ENCODE measurements at regions not wholly inside any gene's neighbourhood (a gene's known extent, or its start where the extent isn't known, plus 50 kb on each side); places are given as distances from the start of the nearest gene placed in this dataset.

DNA sequence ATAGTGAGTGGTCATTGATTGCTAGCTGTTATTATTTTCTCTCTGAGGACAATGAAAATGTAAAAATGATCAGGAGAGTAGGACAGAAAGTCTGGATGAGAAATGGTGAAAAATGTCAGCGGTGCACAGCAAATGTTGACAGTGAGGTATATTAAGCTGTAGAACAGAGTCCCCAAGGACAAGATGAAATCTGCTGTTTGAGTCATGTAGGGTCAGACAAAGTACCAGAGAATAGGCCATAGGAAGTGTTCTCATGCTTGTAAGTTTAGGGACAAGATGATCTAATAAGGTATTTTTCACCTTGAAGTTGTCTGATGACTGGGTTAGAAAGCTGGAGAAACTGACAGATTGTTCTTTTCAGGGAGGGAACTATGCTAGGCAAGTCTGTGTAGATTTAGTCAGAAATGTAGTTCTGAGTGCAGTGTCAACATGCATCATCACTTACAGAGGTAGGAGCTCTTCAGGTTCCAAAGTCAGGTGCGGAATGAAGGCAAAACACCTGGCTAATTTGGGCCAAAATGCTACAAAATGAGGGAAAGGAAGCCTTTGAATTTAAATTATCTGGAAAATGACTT lies 369.3 kb downstream of the DLEU7 start:
- Histone ChIP-seq H3K36me3 (no peaks in the 10 kb centered on the region), H3K4me1 (no peaks in the 10 kb centered on the region), H3K27ac (no peak overlapping the region), H3K27me3 (no peaks in the 10 kb centered on the region), H3K9me3 (no peaks in the 10 kb centered on the region), H3K4me3 (no peak overlapping the region)
- DNase-seq (ENCODE audit: low spot score in 2 of 2): no peak
- intact Hi-C loops (cut with DNase I): no loop called here
- no peak for TF ChIP-seq CTCF (IDR thresholded peaks at IDR 0.05)

GRCh38 chr13:50476577-50477285 lies 366.8 kb downstream of the DLEU7 start:
- H3K27ac ChIP-seq: no peak overlapping the region
- DNase-seq (ENCODE audit: low spot score in 2 of 2): no peak
- H3K9me3 ChIP-seq: no peaks in the 10 kb centered on the region
- H3K4me3 ChIP-seq: no peak overlapping the region
- H3K4me1 ChIP-seq: no peaks in the 10 kb centered on the region
- H3K27me3 ChIP-seq: no peaks in the 10 kb centered on the region
- intact Hi-C loops (cut with DNase I): no loop called here
- no peaks in the 10 kb centered on the region for H3K36me3 ChIP-seq
- no peak for TF ChIP-seq CTCF (IDR thresholded peaks at IDR 0.05)

- intact Hi-C loops (cut with DNase I): no loop called here
- H3K27me3 ChIP-seq: no peaks in the 10 kb centered on the region
- no peak overlapping the region for H3K27ac ChIP-seq
- no peak for TF ChIP-seq CTCF (IDR thresholded peaks at IDR 0.05)
- DNase-seq (ENCODE audit: low spot score in 2 of 2): no peak
- no peak overlapping the region for H3K4me3 ChIP-seq
- no peaks in the 10 kb centered on the region for H3K9me3 ChIP-seq
- H3K4me1 ChIP-seq: no peaks in the 10 kb centered on the region
- H3K36me3 ChIP-seq: no peaks in the 10 kb centered on the region
Observed at GRCh38 chr13:50481936-50482335, 361.6 kb downstream of the DLEU7 start.

DNA sequence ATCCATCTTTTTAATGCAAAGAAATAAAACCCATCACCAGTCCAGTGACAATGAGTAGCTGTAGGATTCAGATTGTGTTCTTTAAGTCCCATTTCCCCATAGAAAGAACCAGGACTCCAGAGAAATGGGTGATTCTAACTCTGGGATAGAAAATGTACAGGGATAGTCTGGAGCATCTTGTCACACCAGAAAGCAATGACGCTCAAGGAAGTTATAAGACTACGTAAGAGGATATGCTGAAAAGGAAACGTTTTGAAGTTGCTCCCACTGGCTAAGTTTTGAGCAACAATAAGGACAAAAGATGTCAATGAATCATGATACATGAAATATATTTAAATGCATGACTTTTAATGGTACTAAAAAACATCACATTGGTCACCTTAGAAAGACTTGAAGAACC lies 360.1 kb downstream of the DLEU7 start:
- Histone ChIP-seq H3K36me3 (no peaks in the 10 kb centered on the region), H3K27me3 (no peaks in the 10 kb centered on the region), H3K27ac (no peak overlapping the region), H3K4me3 (no peak overlapping the region), H3K4me1 (no peaks in the 10 kb centered on the region), H3K9me3 (no peaks in the 10 kb centered on the region)
- intact Hi-C loops (cut with DNase I): no loop called here
- no peak for DNase-seq (ENCODE audit: low spot score in 2 of 2)
- TF ChIP-seq CTCF (IDR thresholded peaks at IDR 0.05): no peak

GRCh38 chr13:50484472-50485113 lies 358.9 kb downstream of the DLEU7 start:
- H3K4me1 ChIP-seq: no peaks in the 10 kb centered on the region
- DNase-seq (ENCODE audit: low spot score in 2 of 2): no peak
- no peak overlapping the region for H3K4me3 ChIP-seq
- no peak overlapping the region for H3K27ac ChIP-seq
- no peak for TF ChIP-seq CTCF (IDR thresholded peaks at IDR 0.05)
- intact Hi-C loops (cut with DNase I): no loop called here
- H3K27me3 ChIP-seq: no peaks in the 10 kb centered on the region
- H3K9me3 ChIP-seq: no peaks in the 10 kb centered on the region
- H3K36me3 ChIP-seq: no peaks in the 10 kb centered on the region
